ENCODE measurements at regions not wholly inside any gene's neighbourhood (a gene's known extent, or its start where the extent isn't known, plus 50 kb on each side); places are given as distances from the start of the nearest gene placed in this dataset.
A peak's percentile ranks its signal among the peaks of the same experiment; 100 is the strongest.
"Not testable (repeated sequence)": the region's sequence is repeated elsewhere in the genome, so short reads cannot be mapped to it uniquely, and the experiment has no call there.

DNA sequence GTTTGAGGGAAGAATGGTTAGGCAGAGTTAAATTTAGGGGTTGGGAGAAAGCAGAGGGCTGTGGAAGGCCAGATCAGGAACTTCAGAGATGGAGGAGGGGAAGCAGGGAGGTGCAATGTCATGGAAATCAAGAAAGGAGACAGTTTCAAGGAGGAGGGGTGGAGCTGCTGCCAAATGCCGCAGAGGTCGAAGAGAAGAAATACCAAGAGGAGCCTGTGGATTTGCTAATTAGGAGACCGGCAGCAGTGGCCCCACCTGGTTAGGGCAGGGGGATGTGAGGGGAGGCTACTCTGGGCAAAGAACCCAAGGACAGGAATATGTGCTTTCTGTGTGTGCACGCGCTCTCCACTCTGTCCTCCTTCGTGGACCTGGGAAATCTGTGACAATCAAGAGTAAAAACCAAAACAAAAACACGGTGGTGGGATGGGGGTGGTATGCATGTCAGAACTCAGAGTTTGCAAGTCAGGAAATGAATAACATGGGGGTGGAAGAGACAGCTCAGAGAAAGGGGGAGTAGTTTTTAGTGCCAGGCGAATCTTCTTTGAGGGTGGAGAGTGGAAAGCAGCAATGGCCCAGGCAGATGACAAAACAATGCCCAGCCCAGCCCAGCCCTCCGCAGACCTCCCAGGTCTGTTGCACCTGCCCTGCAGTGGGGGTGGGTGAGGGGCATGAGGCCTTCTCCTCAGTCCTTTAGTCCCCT, 102.9 kb upstream of the PAX2 start:
- DNase-seq (ENCODE audit: low spot score), result no peak

DNA sequence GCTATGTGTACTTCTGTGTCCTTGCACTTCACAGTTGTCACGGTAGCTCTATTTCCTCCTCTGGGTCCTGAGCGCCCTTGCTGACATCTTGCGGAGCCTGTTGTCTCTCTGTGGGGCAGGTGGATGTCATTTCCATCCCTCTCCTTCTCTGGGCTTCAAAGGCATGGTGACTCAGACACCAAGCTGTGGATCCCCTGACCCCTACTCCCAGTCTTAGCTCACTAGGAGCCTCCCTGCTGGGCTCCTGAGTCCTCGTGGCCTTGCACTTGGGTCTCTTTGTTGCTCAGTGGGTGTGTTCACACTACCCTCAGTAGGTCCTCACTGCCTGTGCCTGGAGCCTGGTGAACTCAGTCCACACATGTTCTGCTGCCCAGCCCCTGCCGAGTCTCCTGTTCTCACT, 100.3 kb upstream of the PAX2 start:
- DNase-seq (ENCODE audit: low spot score), result no peak

DNA sequence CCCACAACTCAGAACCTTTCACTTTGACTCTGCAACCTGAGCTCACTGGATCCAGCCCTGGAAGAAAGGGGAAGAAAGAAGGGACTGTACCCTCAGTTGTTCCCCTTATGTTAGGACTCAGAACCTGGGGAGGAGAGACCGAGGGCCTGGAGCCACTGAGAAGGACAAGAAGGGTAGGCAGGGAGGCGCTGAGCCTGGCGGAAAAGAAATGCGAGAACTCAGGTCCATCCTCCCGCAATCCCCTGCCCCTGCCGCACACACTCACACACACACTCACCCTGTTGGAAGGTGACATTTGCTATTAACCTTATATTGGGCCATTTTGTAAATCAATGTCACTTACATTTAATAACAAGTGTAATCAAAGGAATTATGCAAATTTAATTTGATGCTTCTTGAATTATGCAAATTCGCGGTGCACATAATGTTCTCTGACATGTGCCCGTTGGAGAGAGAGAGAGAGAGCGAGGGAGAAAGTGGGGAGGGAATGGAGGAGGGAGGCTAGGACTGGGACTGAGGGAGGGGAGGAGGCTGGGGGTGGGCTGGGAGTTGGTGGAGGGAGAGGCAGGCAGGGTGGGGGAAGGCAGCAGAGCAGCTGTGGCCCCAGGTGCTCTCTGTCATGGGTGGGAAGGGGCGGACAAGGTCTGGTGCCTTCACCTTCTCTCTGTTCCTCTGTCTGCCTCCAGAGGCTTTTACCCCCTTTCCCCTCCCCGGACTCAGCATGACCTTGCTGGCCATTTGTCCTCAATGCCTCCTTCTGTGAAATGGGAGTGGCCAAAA, 99.6 kb upstream of the PAX2 start:
- DNase-seq (ENCODE audit: low spot score), result no peak

DNA sequence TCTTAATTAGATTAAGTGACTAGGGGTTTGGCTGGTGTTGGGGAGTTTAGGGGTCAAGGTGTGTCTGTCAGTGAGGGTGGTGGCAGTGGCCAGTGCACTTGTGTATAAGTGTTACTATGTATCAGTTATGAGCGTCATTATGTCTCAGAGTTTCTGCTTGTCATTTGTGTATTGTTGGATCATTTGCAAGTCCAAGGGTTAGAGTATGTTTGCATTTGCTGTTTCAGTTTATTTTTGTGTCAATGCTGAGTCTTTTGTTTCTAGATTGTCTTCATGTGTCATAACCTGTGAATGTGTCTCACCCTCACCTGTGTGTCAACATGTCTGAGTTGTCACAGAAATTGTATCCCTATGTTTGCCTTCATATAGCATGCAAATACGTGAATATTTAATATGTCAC, 97.5 kb upstream of the PAX2 start:
- no peak for DNase-seq (ENCODE audit: low spot score)

DNA sequence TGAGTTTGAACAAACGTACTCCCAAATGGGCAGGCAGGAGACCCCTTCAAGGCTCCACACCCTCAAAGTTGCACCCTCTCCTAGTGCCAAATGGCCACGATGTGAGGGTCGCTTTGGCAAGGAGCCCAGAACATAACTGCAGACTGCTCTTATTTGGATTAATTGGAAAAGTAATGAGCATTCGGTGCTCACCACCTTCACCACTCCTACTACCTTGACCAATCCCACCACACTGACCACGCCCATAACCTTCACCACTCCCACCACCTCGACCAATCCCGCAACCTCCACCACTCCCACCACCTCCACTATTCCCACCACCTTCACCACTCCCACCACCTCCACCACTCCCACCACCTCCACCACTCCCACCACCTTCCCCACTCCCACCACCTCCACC, 94.7 kb upstream of the PAX2 start:
- DNase-seq (ENCODE audit: low spot score), result no peak

DNA sequence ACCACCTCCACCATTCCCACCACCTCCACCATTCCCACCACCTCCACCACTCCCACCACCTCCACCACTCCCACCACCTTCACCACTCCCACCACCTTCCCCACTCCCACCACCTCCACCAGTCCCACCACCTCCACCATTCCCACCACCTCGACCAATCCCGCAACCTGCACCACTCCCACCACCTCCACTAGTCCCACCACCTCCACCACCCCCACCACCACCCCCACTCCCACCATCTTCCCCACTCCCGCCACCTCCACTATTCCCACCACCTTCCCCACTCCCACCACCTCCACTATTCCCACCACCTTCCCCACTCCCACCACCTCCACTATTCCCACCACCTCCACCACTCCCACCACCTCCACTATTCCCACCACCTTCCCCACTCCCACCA, 94.3 kb upstream of the PAX2 start:
- DNase-seq (ENCODE audit: low spot score), result not testable (repeated sequence)

DNA sequence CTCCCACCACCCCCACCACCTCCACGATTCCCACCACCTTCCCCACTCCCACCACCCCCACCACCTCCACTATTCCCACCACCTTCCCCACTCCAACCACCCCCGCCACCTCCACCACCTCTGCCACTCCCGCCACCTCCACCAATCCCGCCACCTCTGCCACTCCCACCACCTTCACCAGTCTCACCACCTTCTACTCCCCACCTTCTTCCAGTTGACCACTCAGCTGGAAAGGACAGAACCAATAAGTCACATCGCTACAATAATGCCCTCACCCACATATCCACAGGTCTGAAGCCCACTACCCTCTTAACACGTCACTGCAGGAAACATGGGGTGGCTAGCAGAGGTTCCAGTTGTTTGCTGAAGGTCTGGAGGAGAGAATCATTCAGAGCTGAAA, 93.5 kb upstream of the PAX2 start:
- DNase-seq (ENCODE audit: low spot score), result no peak

DNA sequence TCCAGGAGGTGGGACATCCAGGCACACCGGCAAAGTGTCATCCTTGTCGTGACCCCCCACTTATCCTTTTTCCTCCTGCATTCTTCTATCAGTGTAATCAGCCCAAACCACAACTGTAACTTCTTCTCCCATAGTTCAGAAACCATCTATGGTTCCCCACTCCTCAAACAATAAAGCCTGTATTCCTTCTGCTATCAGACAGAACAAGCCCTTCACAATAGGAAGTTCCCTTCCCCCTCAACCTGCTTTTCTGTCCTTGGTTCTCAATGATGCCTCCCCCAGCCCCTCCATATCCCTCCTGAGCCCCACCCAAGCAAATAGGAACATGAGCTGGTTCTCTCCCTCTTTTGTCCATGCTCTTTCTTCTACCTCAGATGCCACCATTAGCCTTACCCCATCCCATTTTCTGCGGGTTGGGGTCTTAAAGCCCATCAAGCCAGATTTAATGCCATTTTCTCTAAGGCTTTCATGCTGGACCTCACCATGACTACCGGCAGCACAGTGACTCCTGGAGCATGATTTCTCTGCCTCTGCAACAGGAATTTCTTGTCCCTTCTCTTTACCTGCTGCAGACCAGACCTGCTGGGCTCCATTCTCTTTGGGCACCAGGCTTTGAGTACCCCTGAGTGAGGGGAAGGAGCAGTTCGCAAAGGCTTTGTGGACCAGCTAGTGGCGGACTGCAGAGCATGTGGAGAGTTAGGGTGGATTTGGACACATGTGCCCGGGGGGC, 92.8 kb upstream of the PAX2 start:
- no peak for DNase-seq (ENCODE audit: low spot score)

DNA sequence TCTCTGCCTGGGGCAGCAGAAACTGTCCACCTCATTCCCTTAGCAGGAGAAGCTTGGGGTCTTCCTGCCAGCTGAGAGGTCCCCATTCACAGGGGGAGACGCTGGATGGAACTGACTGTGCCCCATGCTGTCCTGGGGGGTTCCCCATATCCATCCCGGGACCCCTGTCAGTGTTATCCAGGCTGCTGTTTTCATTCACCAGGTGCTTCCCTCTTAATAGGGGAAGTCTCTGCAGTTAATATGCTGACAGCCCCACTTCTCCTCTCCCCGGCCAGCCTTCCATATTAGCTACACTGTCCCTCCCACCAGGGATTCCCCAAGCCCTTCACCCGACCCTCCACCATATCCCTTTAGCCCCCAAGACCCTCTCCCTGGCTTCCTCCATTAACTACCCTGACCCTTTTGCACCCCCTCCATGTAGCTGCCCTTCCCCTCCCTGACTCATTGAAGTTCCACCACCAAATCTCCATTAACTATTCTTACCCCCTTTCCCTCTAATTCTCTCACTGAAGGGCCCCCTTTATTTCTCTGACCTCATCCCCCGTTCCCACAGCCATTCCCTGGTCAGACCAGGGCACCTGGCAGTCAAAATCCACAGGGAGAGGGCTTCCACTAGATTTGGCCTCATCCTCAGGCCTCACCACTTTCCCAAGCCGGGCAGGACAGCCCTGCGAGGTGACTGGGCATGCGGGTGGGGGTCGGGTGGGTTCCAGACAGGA, 92.0 kb upstream of the PAX2 start:
- DNase-seq (ENCODE audit: low spot score), result no peak

DNA sequence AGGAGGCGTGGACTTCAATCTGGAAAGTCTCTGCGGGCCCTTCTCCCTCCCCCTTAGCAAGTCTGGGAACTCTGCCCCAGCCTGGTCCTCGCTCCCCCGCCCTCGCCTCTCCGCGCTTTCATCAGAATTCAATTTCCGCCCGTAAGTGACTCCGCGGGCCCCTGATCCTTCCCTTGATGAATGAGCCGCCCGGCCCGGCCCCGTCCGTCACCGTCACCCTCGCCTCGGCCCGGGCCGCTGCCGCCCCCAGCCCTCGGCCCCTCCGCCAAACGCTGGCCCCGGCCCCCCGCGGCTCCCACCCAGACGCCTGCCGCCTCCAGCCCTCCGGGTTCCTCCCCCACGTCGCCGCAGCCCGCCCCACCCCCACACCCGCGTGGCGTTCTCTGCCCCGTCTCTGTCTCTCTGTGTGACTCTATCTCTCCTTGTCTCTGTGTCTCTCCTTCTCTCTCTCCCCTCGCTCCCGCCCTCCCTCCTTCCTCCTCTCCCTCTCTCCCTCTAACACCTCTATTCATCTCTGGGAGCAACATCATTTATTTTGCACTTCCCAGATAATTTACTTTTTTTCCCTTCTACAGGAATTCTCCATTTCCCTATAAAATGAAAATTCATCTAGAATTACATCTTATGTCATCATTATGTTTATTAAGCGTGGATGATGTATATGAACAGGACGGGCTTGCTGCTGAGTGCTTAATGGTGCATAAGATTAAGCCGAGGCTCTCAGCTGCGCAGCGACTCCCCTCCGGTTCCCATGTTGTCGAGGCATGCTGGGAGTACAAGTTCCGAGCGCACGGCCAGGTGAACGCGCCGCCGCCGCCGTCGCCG, 91.2 kb upstream of the PAX2 start:
- DNase-seq (ENCODE audit: low spot score), result peak; percentile 52

DNA sequence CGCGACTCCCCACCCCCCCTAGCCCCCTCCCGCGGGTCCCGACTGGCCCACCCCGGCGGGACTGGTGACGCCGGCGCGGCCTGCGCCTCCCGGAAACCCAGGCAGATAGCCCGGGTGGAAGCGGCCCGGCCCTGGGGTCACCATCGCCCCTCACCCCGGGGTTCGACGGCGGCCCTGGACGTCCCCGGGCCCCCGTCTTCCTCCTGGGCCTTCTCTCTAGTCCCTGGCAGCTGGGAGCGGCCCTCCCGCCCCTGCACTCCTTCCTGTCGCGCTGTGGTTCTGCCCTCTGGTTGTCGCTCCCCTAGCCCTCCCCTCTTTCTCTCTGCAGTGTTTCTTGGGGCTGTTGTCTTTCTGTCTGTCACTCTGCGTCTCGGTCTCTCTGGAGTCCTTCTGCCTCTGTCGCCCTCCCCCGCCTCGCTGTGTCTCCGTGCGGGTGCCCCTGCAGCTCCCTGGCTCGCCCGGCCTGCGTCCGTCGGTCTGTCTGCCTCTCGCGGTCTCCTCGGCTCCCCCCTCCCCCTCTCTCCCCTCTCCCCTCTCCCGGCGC, 90.5 kb upstream of the PAX2 start:
- DNase-seq (ENCODE audit: low spot score), result peak; percentile 41

DNA sequence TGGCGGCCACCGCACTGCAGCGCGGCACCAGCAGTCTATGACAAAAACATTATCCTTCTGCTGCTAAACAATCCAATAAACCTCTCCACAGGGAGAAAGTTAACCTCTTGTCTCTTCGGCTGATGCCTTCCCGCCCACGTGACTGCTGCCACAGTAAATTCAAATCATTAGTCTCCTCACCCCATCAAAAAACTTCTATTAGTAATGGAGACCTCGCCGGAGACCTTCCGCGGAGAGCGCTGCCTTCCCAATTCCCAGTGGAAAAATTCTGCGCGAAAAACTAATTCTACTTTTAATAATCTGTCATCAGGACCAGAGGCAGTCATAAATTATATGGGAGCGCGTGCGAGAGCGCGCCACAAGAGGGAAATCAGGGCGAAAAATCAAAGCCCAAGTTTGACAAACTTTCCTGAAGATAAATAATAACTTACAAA, 90.0 kb upstream of the PAX2 start:
- DNase-seq (ENCODE audit: low spot score), result no peak

DNA sequence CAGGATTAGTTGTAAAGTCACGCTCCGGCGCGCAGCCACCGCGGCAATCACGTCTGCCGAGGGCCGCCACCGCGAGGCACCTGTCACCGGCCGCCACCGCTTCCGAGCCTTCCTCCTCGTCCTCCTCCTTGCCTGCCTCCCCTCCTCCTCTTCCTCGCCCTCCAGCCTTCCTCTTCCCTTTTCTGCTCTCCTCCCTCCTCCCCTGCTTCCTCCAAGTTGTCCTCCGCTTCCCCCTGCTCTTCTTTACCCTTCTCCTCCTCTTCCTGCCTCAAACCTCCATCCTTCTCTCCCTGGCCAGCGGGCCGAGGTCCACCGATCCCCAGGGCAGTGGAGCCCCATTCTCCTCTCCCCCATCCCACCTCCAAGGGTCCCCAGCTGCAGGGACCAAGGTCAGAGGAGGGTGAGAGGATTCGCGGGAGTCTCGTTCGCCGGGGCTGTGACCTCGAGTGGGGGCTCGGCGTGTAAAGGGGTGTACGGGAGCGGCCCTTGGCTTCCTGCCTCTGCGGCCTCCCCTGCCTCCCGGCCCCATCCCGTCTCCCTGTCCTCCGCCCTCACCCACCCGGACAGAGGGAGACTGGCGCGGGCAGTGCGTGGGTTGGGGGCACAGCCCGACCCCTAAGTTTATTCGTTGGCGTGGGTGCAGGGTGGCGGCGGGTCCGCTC, 89.5 kb upstream of the PAX2 start:
- DNase-seq (ENCODE audit: low spot score), result no peak

DNA sequence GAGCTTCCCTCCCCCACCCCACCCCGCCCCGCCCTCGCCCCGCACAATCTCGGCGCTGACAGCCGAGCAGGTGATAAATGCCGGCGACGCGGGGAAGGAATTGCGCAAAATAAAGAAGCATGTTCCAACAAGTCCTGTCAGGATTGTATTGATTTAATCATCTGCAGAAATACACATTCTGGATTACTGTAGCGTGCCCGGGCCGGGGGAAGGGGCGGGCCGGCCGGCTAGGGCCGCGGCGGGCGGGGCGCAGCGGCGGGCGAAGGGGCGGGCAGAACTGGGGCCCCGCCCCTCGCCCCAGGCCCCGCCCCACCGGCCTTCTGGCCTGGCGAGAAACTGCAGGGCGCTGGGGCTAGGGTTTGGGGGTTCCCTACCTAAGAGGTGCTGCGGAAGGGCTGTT, 88.9 kb upstream of the PAX2 start:
- peak; percentile 61 for DNase-seq (ENCODE audit: low spot score)

DNA sequence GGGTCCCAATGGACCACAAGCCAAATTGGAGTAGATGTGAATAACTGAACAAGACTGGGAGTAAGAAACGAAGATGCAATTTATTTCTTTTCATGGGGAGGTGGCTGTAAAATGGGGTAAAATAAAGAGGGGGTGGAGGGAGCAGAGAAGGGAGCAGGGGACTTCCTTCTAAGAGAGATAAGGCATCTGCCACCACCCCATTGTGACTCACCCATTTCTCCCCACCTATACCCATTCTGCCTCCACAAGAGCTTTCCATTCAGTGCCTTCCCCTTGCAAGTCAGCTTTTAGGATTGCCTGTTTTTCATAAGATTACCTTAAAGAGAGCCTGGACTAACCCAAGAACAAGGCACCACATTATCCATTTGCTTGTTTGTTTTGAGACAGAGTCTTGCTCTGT, 87.1 kb upstream of the PAX2 start:
- no peak for DNase-seq (ENCODE audit: low spot score)

DNA sequence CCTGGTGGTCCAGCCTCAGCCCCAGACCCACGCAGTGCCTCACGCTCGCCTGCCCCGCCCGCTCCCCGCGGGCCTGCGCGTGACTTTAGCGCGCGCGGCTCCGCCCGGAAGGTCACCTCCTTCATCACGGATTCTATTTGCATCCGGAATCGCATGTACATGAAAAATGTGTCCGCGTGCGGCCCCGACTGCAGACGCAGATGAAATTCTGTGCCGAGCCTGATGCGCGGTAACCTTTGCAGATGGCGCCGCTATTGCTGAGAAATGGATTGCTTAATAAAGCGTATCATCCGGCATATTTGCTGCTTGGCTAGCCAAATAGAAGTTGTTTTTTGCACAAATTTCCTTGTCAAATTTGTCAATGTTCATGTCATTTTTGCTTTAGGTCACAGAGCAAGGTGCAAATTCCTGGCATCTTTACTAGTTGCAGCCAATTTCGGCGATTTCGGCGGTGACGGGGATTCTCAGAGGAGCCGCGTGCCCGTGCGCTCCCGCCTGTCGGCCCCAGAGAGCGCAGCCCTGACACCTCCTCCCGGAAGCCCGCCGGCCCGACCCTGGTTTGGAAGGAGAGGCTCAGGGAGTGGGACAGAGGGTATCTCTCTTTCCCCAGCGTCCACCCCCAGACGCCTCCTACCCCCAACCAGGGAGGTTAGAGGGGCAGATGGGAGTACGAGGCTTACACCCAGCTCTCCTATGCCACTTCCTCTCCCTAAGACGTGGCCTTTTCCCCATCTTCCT, 85.9 kb upstream of the PAX2 start:
- DNase-seq (ENCODE audit: low spot score), result no peak

DNA sequence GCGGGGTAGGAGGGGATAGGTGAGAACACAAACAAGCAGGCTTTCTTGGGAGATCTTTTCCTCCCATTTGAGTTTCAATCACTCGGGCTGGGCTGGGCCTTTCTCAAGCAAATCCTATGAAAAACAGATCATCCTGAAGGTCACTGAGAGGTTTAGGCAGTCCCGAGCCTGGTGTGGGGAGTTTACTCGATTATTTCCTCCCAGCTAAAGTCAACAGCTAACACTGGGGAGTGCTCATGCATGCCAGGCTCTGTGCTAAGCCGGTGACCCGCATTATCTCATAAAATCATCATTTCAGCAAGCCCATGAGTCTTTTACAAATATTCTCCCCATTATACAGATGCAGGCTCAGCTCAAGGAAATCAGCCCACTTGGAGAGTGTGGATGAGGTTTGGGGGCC, 85.0 kb upstream of the PAX2 start:
- no peak for DNase-seq (ENCODE audit: low spot score)

DNA sequence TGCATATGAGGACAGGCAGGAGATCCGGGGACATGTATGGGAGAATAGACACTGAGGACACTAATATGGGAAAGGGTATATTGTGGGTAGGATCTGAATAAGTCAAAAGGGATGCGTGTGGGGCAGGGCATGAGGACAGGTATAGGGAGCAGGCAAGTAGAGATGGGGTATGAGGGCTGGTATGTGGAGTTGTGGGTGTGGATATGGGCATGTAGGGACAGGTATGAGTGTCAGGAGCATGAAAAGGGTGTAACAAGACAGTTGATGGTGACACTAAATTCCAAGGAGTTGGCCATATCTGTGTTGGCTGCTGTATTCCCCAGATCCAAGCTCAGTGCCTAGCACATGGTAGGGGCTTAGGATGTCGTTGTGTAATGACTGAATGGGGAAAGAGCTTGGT, 84.4 kb upstream of the PAX2 start:
- no peak for DNase-seq (ENCODE audit: low spot score)

DNA sequence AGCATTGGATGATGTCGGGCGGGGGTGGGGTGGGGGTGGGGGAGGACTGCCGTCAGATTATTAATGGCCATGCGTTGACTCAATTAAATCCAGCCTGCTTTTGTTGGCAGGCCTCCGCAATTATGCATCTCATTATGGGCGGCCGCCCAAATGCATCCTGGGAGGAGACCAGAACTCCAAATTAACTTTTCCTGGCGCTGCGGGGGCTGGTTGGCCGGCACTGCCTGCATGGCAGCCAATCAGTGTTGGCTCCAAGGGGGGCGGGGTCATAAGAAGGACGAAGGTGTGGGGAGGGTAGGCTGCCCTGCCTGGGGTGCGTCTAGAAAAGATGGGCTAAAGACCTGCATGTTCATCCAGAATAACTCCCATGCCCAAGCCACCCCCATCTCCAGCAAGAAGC, 83.9 kb upstream of the PAX2 start:
- no peak for DNase-seq (ENCODE audit: low spot score)

DNA sequence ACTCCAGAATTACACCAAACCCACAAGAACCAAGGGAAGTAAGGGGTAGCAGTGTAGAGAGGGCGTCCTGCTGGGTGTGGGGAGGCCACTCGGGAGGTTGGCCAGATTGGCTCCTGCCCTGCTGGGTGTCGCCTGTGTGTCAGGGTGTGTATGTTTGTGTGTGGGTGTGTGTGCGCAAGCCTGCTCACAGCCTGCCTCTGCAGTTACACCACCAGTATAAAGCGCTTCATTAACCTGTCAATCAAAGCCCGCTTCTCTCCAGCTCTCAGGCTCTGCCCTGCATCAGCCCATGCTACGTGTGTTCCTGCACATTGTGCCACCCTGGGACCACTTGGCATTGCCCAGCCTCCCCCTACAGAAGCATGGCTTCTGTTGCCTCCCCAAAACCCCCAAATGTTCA, 83.3 kb upstream of the PAX2 start:
- DNase-seq (ENCODE audit: low spot score), result no peak

All from D341Med (cell line).